KMS-11 (cell line): ENCODE measurements at regions not wholly inside any gene's neighbourhood (a gene's known extent, or its start where the extent isn't known, plus 50 kb on each side); places are given as distances from the start of the nearest gene placed in this dataset.

Experiments used
- H2AFZ ChIP-seq: fragments of 200-600 bp; sonication (generic); 2 replicates; pipeline ENCODE4 v1.6.1; 2016; ENCODE audit warnings: antibody characterized with exemption, mixed run types, low read depth
- H3K27ac ChIP-seq: fragments of 200-600 bp; sonication (generic); 2 replicates; pipeline ENCODE4 v1.6.1; 2016; ENCODE audit warnings: mild to moderate bottlenecking, mixed run types
- H3K27me3 ChIP-seq: fragments of 200-600 bp; sonication (generic); 2 replicates; pipeline ENCODE4 v1.6.1; 2017; ENCODE audit warnings: mild to moderate bottlenecking, low read depth, mixed run types, moderate library complexity; ENCODE audit not compliant: insufficient read depth
- H3K36me3 ChIP-seq: fragments of 200-600 bp; sonication (generic); 2 replicates; pipeline ENCODE4 v1.6.1; 2017; ENCODE audit warnings: mild to moderate bottlenecking, mixed run types; ENCODE audit not compliant: insufficient read depth
- H3K4me1 ChIP-seq: fragments of 200-600 bp; sonication (generic); 2 replicates; pipeline ENCODE4 v1.6.1; 2016; ENCODE audit warnings: mild to moderate bottlenecking, low read depth, mixed run types; ENCODE audit not compliant: poor library complexity, severe bottlenecking
- H3K4me2 ChIP-seq: fragments of 200-600 bp; sonication (generic); 2 replicates; pipeline ENCODE4 v1.7.0; 2016; ENCODE audit warnings: mild to moderate bottlenecking, mixed run types
- H3K4me3 ChIP-seq: fragments of 200-600 bp; sonication (generic); IDR thresholded peaks from 2 replicates; pipeline ENCODE4 v1.6.1; 2017; ENCODE audit warnings: low read depth, low read length, mixed read lengths; ENCODE audit not compliant: insufficient read depth
- H3K79me2 ChIP-seq: fragments of 200-600 bp; sonication (generic); 2 replicates; pipeline ENCODE4 v1.6.1; 2016; ENCODE audit warnings: low read depth, mixed run types; ENCODE audit not compliant: insufficient read depth
- H3K9ac ChIP-seq: fragments of 200-600 bp; sonication (generic); 2 replicates; pipeline ENCODE4 v1.6.1; 2016; ENCODE audit warnings: mild to moderate bottlenecking, mixed run types
- H4K20me1 ChIP-seq: fragments of 200-600 bp; sonication (generic); 2 replicates; pipeline ENCODE4 v1.6.1; 2016; ENCODE audit warnings: mild to moderate bottlenecking, mixed run types; ENCODE audit not compliant: insufficient read depth
- TF ChIP-seq, protein P1 (sequence below): fragments of 200-600 bp; sonication (generic); conservative IDR thresholded peaks from 2 replicates; pipeline ENCODE4 v1.6.1; 2017; ENCODE audit warnings: low read depth, mild to moderate bottlenecking, antibody characterized with exemption, low read length, moderate library complexity, mixed read lengths

DNA sequence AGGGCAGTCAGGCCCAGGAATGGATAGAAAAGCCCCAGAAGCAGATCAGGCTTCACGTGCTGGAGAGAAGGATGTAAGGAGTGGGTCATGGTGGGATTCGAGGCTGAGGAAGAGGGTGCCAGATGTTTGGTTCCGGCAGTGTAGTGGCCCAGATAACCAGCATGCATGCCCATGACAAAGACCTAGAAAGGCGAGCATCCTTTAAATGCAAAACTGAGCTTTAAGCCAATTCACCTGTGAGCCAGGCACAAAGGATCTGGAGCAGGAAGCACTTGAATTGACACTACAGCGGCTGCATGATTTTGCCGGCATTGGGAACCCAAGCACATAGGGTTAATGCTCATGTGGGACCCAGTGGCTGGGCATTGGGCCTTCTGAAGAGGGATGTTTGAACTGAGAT lies 185.5 kb downstream of the TRIM29 start:
- H3K4me1 ChIP-seq, result no peaks in the 10 kb centered on the region
- H3K4me2 ChIP-seq, result no peak overlapping the region
- TF ChIP-seq, protein P1, sequence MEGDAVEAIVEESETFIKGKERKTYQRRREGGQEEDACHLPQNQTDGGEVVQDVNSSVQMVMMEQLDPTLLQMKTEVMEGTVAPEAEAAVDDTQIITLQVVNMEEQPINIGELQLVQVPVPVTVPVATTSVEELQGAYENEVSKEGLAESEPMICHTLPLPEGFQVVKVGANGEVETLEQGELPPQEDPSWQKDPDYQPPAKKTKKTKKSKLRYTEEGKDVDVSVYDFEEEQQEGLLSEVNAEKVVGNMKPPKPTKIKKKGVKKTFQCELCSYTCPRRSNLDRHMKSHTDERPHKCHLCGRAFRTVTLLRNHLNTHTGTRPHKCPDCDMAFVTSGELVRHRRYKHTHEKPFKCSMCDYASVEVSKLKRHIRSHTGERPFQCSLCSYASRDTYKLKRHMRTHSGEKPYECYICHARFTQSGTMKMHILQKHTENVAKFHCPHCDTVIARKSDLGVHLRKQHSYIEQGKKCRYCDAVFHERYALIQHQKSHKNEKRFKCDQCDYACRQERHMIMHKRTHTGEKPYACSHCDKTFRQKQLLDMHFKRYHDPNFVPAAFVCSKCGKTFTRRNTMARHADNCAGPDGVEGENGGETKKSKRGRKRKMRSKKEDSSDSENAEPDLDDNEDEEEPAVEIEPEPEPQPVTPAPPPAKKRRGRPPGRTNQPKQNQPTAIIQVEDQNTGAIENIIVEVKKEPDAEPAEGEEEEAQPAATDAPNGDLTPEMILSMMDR, result no peak
- no peak overlapping the region for H3K27ac ChIP-seq
- H3K27me3 ChIP-seq, result no peaks in the 10 kb centered on the region
- H4K20me1 ChIP-seq, result no peaks in the 10 kb centered on the region
- no peak overlapping the region for H3K9ac ChIP-seq
- no peaks in the 10 kb centered on the region for H3K36me3 ChIP-seq
- no peaks in the 10 kb centered on the region for H3K79me2 ChIP-seq
- no peak overlapping the region for H3K4me3 ChIP-seq
- no peak overlapping the region for H2AFZ ChIP-seq

DNA sequence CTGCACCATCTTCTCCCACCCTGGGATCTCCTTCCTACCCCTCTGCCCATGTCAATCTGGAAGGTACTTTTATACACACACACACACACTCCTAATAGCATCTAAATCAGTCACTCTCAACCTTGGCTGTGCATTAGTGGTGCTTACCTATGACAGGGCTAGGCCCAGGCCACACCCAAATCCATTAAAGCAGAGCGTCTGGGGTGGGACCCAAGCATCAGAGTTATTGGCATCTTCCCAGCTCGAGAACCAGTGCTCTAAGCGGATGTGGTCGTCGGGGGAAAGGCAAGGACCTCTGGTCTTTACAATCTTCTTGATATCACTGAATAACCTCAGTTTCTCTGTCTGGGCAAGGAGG lies 194.6 kb downstream of the TRIM29 start:
- Histone ChIP-seq H3K36me3 (no peaks in the 10 kb centered on the region), H3K27ac (no peak overlapping the region), H3K4me3 (no peak overlapping the region), H3K79me2 (no peaks in the 10 kb centered on the region), H3K27me3 (no peaks in the 10 kb centered on the region), H3K9ac (no peak overlapping the region), H3K4me2 (no peak overlapping the region), H2AFZ (no peak overlapping the region), H4K20me1 (no peaks in the 10 kb centered on the region), H3K4me1 (no peaks in the 10 kb centered on the region)
- TF ChIP-seq, protein P1, result no peak

DNA sequence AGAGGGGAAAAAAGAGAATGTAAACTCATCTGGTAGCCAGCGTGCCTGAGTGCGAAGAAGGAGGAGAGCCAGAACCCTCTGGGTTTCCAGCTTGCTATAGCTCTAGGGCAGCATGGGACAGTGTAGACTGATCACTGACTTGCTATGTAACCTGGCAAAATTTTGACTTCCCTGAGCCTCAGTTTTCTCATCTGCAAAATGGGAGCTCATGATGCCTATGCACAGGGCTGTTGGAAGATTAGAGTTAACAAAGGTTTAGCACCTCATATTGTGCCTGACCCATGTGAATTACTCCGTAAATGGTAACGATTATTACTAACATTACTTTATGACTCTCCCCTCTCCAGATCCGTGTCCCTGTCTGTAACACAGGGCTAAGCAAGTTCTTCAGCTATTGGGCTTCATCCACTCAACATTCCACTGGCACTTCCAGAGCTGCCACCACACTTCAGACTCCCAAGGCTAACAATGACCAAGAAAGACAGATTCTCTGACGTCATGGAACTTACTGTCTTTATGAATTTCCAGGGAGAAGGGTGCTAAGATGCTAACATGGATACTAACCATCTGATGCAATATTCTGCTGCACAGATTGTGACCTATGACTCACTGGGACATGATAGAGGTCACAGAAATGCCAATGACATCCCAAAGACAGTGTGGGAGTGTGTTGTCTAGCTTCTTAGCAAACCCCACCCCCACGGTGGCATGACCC lies 195.2 kb downstream of the TRIM29 start:
- H3K27ac ChIP-seq, result no peak overlapping the region
- no peaks in the 10 kb centered on the region for H3K36me3 ChIP-seq
- H3K4me2 ChIP-seq, result no peak overlapping the region
- H2AFZ ChIP-seq, result no peak overlapping the region
- H3K79me2 ChIP-seq, result no peaks in the 10 kb centered on the region
- H3K4me1 ChIP-seq, result no peaks in the 10 kb centered on the region
- TF ChIP-seq, protein P1, result no peak
- H3K27me3 ChIP-seq, result no peaks in the 10 kb centered on the region
- no peaks in the 10 kb centered on the region for H4K20me1 ChIP-seq
- H3K4me3 ChIP-seq, result no peak overlapping the region
- H3K9ac ChIP-seq, result no peak overlapping the region

DNA sequence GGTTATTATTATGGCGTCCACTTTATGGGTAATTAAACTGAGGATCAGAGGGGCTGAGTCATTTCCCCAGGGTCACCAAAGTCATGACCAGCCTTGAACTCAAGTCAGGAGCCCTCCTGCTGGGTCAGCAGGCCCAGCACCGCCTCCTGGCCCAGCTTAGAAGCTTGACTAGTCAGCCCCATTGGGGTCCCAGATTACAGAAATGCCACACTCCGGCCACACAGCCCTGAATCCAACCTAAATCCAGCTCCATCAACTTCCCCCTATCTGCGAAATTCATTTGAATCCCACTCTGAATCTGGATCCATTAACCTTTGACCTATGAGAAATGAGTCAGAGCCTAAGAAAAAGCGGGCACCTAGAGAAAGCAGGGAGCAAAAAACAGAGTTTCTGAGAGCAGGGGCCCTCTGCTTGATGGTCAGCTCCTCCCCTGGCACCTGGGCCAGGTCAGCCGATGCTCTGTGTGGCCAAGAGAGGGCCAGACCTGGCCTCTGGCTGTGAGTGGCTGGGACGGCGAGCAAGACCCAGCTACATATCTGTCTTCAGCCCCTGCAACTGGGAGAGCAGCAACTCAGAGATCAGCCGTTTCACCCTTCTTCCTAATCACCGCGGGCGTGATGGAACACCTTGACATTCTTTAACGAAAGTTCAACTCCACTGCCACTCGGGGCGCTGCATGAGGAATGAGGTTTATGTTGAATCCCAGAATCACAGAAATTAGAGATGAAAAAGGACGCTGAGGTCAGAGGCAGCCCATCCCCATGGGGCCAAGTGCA lies 196.1 kb downstream of the TRIM29 start:
- Histone ChIP-seq H3K4me2 (no peak overlapping the region), H3K36me3 (no peaks in the 10 kb centered on the region), H3K27ac (no peak overlapping the region), H3K4me3 (no peak overlapping the region), H3K27me3 (no peaks in the 10 kb centered on the region), H3K9ac (no peak overlapping the region), H2AFZ (no peak overlapping the region), H4K20me1 (no peaks in the 10 kb centered on the region), H3K4me1 (no peaks in the 10 kb centered on the region), H3K79me2 (no peaks in the 10 kb centered on the region)
- TF ChIP-seq, protein P1, result no peak
